ENCODE measurements at regions not wholly inside any gene's neighbourhood (a gene's known extent, or its start where the extent isn't known, plus 50 kb on each side); places are given as distances from the start of the nearest gene placed in this dataset.
A peak's percentile ranks its signal among the peaks of the same experiment; 100 is the strongest.

GRCh38 chrX:10831716-10832502, 211.5 kb upstream of the MID1 start:
- Histone ChIP-seq H3K4me1 (ENCODE audit: control insufficient read depth, insufficient read depth, low read length) (peaks cover 3% of the 10 kb centered on the region), H3K4me3 (ENCODE audit: low read length) (peak overlapping the region; percentile 33), H3K9ac (ENCODE audit: low read length) (no peak overlapping the region), H3K27ac (ENCODE audit: low read depth, low read length) (no peak overlapping the region), H3K36me3 (ENCODE audit: control insufficient read depth, insufficient read depth, low read length) (no peaks in the 10 kb centered on the region), H3K27me3 (ENCODE audit: control insufficient read depth, insufficient read depth, low read length) (no peaks in the 10 kb centered on the region)

- H3K9ac ChIP-seq (ENCODE audit: low read length) = no peak overlapping the region
- H3K4me3 ChIP-seq (ENCODE audit: low read length) = peak overlapping the region; percentile 31
- H3K36me3 ChIP-seq (ENCODE audit: control insufficient read depth, insufficient read depth, low read length) = no peaks in the 10 kb centered on the region
- H3K27ac ChIP-seq (ENCODE audit: low read depth, low read length) = no peak overlapping the region
- H3K4me1 ChIP-seq (ENCODE audit: control insufficient read depth, insufficient read depth, low read length) = peaks cover 3% of the 10 kb centered on the region
- H3K27me3 ChIP-seq (ENCODE audit: control insufficient read depth, insufficient read depth, low read length) = no peaks in the 10 kb centered on the region
Measured at GRCh38 chrX:10833299-10834169, 213.1 kb upstream of the MID1 start.

- H3K27ac ChIP-seq (ENCODE audit: low read depth, low read length) = no peak overlapping the region
Measured at GRCh38 chrX:10841579-10841978, 221.2 kb upstream of the MID1 start.

GRCh38 chrX:10842646-10843045, 222.3 kb upstream of the MID1 start:
- H3K4me1 ChIP-seq (ENCODE audit: control insufficient read depth, insufficient read depth, low read length) = no peaks in the 10 kb centered on the region
- no peak overlapping the region for H3K4me3 ChIP-seq (ENCODE audit: low read length)
- no peak overlapping the region for H3K27ac ChIP-seq (ENCODE audit: low read depth, low read length)
- H3K36me3 ChIP-seq (ENCODE audit: control insufficient read depth, insufficient read depth, low read length) = no peaks in the 10 kb centered on the region
- no peak overlapping the region for H3K9ac ChIP-seq (ENCODE audit: low read length)
- H3K27me3 ChIP-seq (ENCODE audit: control insufficient read depth, insufficient read depth, low read length) = no peaks in the 10 kb centered on the region

More at GRCh38 chrX:10841579-10841978, 221.2 kb upstream of the MID1 start:
- no peaks in the 10 kb centered on the region for H3K4me1 ChIP-seq (ENCODE audit: control insufficient read depth, insufficient read depth, low read length)
- H3K27me3 ChIP-seq (ENCODE audit: control insufficient read depth, insufficient read depth, low read length) = no peaks in the 10 kb centered on the region
- H3K4me3 ChIP-seq (ENCODE audit: low read length) = no peak overlapping the region
- no peaks in the 10 kb centered on the region for H3K36me3 ChIP-seq (ENCODE audit: control insufficient read depth, insufficient read depth, low read length)
- no peak overlapping the region for H3K9ac ChIP-seq (ENCODE audit: low read length)

- Histone ChIP-seq H3K9ac (ENCODE audit: low read length) (no peak overlapping the region), H3K4me3 (ENCODE audit: low read length) (no peak overlapping the region), H3K36me3 (ENCODE audit: control insufficient read depth, insufficient read depth, low read length) (no peaks in the 10 kb centered on the region), H3K4me1 (ENCODE audit: control insufficient read depth, insufficient read depth, low read length) (no peaks in the 10 kb centered on the region), H3K27me3 (ENCODE audit: control insufficient read depth, insufficient read depth, low read length) (no peaks in the 10 kb centered on the region), H3K27ac (ENCODE audit: low read depth, low read length) (no peak overlapping the region)
Measured at GRCh38 chrX:10847333-10847732, 226.9 kb upstream of the MID1 start.

- Histone ChIP-seq H3K4me3 (ENCODE audit: low read length) (no peak overlapping the region), H3K27ac (ENCODE audit: low read depth, low read length) (no peak overlapping the region), H3K9ac (ENCODE audit: low read length) (no peak overlapping the region), H3K27me3 (ENCODE audit: control insufficient read depth, insufficient read depth, low read length) (no peaks in the 10 kb centered on the region), H3K36me3 (ENCODE audit: control insufficient read depth, insufficient read depth, low read length) (no peaks in the 10 kb centered on the region), H3K4me1 (ENCODE audit: control insufficient read depth, insufficient read depth, low read length) (no peaks in the 10 kb centered on the region)
Measured at GRCh38 chrX:10851809-10852208, 231.4 kb upstream of the MID1 start.

- Histone ChIP-seq H3K27me3 (ENCODE audit: control insufficient read depth, insufficient read depth, low read length) (no peaks in the 10 kb centered on the region), H3K9ac (ENCODE audit: low read length) (no peak overlapping the region), H3K36me3 (ENCODE audit: control insufficient read depth, insufficient read depth, low read length) (no peaks in the 10 kb centered on the region), H3K27ac (ENCODE audit: low read depth, low read length) (no peak overlapping the region), H3K4me1 (ENCODE audit: control insufficient read depth, insufficient read depth, low read length) (no peaks in the 10 kb centered on the region), H3K4me3 (ENCODE audit: low read length) (no peak overlapping the region)
Measured at GRCh38 chrX:10854594-10854993, 234.2 kb upstream of the MID1 start.

GRCh38 chrX:10855845-10856244, 235.5 kb upstream of the MID1 start:
- Histone ChIP-seq H3K4me1 (ENCODE audit: control insufficient read depth, insufficient read depth, low read length) (no peaks in the 10 kb centered on the region), H3K9ac (ENCODE audit: low read length) (no peak overlapping the region), H3K27me3 (ENCODE audit: control insufficient read depth, insufficient read depth, low read length) (no peaks in the 10 kb centered on the region), H3K36me3 (ENCODE audit: control insufficient read depth, insufficient read depth, low read length) (no peaks in the 10 kb centered on the region), H3K27ac (ENCODE audit: low read depth, low read length) (no peak overlapping the region), H3K4me3 (ENCODE audit: low read length) (no peak overlapping the region)

- Histone ChIP-seq H3K4me1 (ENCODE audit: control insufficient read depth, insufficient read depth, low read length) (no peaks in the 10 kb centered on the region), H3K27ac (ENCODE audit: low read depth, low read length) (no peak overlapping the region), H3K27me3 (ENCODE audit: control insufficient read depth, insufficient read depth, low read length) (no peaks in the 10 kb centered on the region), H3K4me3 (ENCODE audit: low read length) (no peak overlapping the region), H3K9ac (ENCODE audit: low read length) (no peak overlapping the region), H3K36me3 (ENCODE audit: control insufficient read depth, insufficient read depth, low read length) (no peaks in the 10 kb centered on the region)
Measured at GRCh38 chrX:10856797-10857196, 236.4 kb upstream of the MID1 start.

- H3K27ac ChIP-seq (ENCODE audit: low read depth, low read length) = no peak overlapping the region
- no peaks in the 10 kb centered on the region for H3K36me3 ChIP-seq (ENCODE audit: control insufficient read depth, insufficient read depth, low read length)
- H3K27me3 ChIP-seq (ENCODE audit: control insufficient read depth, insufficient read depth, low read length) = no peaks in the 10 kb centered on the region
- no peak overlapping the region for H3K4me3 ChIP-seq (ENCODE audit: low read length)
- H3K4me1 ChIP-seq (ENCODE audit: control insufficient read depth, insufficient read depth, low read length) = no peaks in the 10 kb centered on the region
- no peak overlapping the region for H3K9ac ChIP-seq (ENCODE audit: low read length)
Measured at GRCh38 chrX:10859353-10859752, 239.0 kb upstream of the MID1 start.

GRCh38 chrX:10875995-10876394, 235.1 kb upstream of the HCCS start:
- no peak overlapping the region for H3K27ac ChIP-seq (ENCODE audit: low read depth, low read length)
- no peak overlapping the region for H3K9ac ChIP-seq (ENCODE audit: low read length)
- no peaks in the 10 kb centered on the region for H3K36me3 ChIP-seq (ENCODE audit: control insufficient read depth, insufficient read depth, low read length)
- H3K4me3 ChIP-seq (ENCODE audit: low read length) = no peak overlapping the region
- no peaks in the 10 kb centered on the region for H3K27me3 ChIP-seq (ENCODE audit: control insufficient read depth, insufficient read depth, low read length)
- no peaks in the 10 kb centered on the region for H3K4me1 ChIP-seq (ENCODE audit: control insufficient read depth, insufficient read depth, low read length)

- no peak overlapping the region for H3K27ac ChIP-seq (ENCODE audit: low read depth, low read length)
Measured at GRCh38 chrX:10882484-10882883, 228.6 kb upstream of the HCCS start.

More at GRCh38 chrX:10882484-10882883, 228.6 kb upstream of the HCCS start:
- no peaks in the 10 kb centered on the region for H3K36me3 ChIP-seq (ENCODE audit: control insufficient read depth, insufficient read depth, low read length)
- H3K4me3 ChIP-seq (ENCODE audit: low read length) = no peak overlapping the region
- H3K27me3 ChIP-seq (ENCODE audit: control insufficient read depth, insufficient read depth, low read length) = no peaks in the 10 kb centered on the region
- no peaks in the 10 kb centered on the region for H3K4me1 ChIP-seq (ENCODE audit: control insufficient read depth, insufficient read depth, low read length)
- no peak overlapping the region for H3K9ac ChIP-seq (ENCODE audit: low read length)

Measured in rectal smooth muscle tissue (tissue), 1 donor.